ENCODE measurements at regions not wholly inside any gene's neighbourhood (a gene's known extent, or its start where the extent isn't known, plus 50 kb on each side); places are given as distances from the start of the nearest gene placed in this dataset.

GRCh38 chr6:1178590-1178989 is 133.3 kb upstream of the FOXQ1 start:
- DNase-seq = no peak
- H3K9me3 ChIP-seq = no peaks in the 10 kb centered on the region; the same call in 1 of the 2 replicates
- H3K27me3 ChIP-seq (replicated peaks; ENCODE audit: control insufficient read depth, insufficient read depth, low read length) = no peaks in the 10 kb centered on the region
- Mint-ChIP-seq H3K27me3 (ENCODE audit: insufficient read depth, unreplicated experiment) (no peaks in the 10 kb centered on the region), H3K9me3 (ENCODE audit: unreplicated experiment) (no peaks in the 10 kb centered on the region), H3K36me3 (ENCODE audit: insufficient read depth, unreplicated experiment) (no peaks in the 10 kb centered on the region), H3K4me1 (ENCODE audit: low read depth, unreplicated experiment) (no peaks in the 10 kb centered on the region), H3K4me3 (ENCODE audit: unreplicated experiment) (no peak overlapping the region), H3K27ac (ENCODE audit: unreplicated experiment) (no peak overlapping the region)
- no peaks in the 10 kb centered on the region for H3K36me3 ChIP-seq (ENCODE audit: control insufficient read depth, insufficient read depth, low read length)
- intact Hi-C loops (cut with micrococcal nuclease; ENCODE audit: unreplicated experiment) = no loop called here
- TF ChIP-seq CTCF (IDR thresholded peaks at IDR 0.05; ENCODE audit: insufficient read depth in 1 of 2, low read depth in 1 of 2, low read length in 1 of 2, severe bottlenecking in 1 of 2, unreplicated experiment in 1 of 2) = no peak
- ChIA-PET CTCF (no interaction called here), POLR2A (no interaction called here)
- no TSS peak for BruUV-seq (replicated peaks)
- H3K4me3 ChIP-seq (ENCODE audit: low read depth, low read length) = no peak overlapping the region
- H3K4me1 ChIP-seq = peaks cover 3% of the 10 kb centered on the region; the same call in 1 of the 2 replicates

DNA sequence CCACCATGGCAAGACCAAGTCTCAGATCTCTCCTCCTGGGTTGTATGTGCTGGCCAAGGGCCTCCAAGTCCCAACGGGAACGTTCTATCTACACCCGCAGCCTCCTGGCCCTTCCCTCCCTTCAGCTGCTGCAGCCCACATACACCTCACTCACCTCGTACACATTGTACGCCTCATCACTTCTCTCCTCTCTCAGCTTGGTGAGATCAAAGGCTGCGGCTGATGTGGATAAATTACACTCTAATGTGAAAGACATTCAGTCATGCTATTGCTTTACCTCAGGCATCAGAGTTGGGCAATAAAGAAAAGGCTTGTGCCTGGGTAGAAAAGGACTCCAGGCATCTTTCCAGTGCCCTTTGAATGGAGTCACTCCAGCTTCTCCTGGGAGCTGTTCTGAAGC is 135.3 kb upstream of the FOXQ1 start:
- H3K4me3 Mint-ChIP-seq (ENCODE audit: unreplicated experiment) = no peak overlapping the region
- H3K4me3 ChIP-seq (ENCODE audit: low read depth, low read length) = no peak overlapping the region
- no peak for DNase-seq
- H3K27ac Mint-ChIP-seq (ENCODE audit: unreplicated experiment) = no peak overlapping the region
- no peaks in the 10 kb centered on the region; the same call in 1 of the 2 replicates for H3K9me3 ChIP-seq
- intact Hi-C loops (cut with micrococcal nuclease; ENCODE audit: unreplicated experiment) = no loop called here
- H3K27me3 ChIP-seq (replicated peaks; ENCODE audit: control insufficient read depth, insufficient read depth, low read length) = no peaks in the 10 kb centered on the region
- ChIA-PET POLR2A (no interaction called here), CTCF (no interaction called here)
- no peak for TF ChIP-seq CTCF (IDR thresholded peaks at IDR 0.05; ENCODE audit: insufficient read depth in 1 of 2, low read depth in 1 of 2, low read length in 1 of 2, severe bottlenecking in 1 of 2, unreplicated experiment in 1 of 2)
- no peaks in the 10 kb centered on the region for H3K36me3 ChIP-seq (ENCODE audit: control insufficient read depth, insufficient read depth, low read length)
- H3K4me1 ChIP-seq = peaks cover 3% of the 10 kb centered on the region; the same call in 1 of the 2 replicates
- no peaks in the 10 kb centered on the region for H3K9me3 Mint-ChIP-seq (ENCODE audit: unreplicated experiment)
- H3K36me3 Mint-ChIP-seq (ENCODE audit: insufficient read depth, unreplicated experiment) = no peaks in the 10 kb centered on the region
- no peaks in the 10 kb centered on the region for H3K4me1 Mint-ChIP-seq (ENCODE audit: low read depth, unreplicated experiment)
- BruUV-seq (replicated peaks) = no TSS peak
- H3K27me3 Mint-ChIP-seq (ENCODE audit: insufficient read depth, unreplicated experiment) = no peaks in the 10 kb centered on the region

- no peaks in the 10 kb centered on the region for H3K27me3 Mint-ChIP-seq (ENCODE audit: insufficient read depth, unreplicated experiment)
- Histone ChIP-seq H3K4me3 (ENCODE audit: low read depth, low read length) (no peak overlapping the region), H3K27me3 (replicated peaks; ENCODE audit: control insufficient read depth, insufficient read depth, low read length) (no peaks in the 10 kb centered on the region), H3K9me3 (no peaks in the 10 kb centered on the region; the same call in 1 of the 2 replicates), H3K36me3 (ENCODE audit: control insufficient read depth, insufficient read depth, low read length) (no peaks in the 10 kb centered on the region), H3K4me1 (peaks cover 3% of the 10 kb centered on the region; the same call in 1 of the 2 replicates)
- CTCF ChIA-PET = no interaction called here
- no peaks in the 10 kb centered on the region for H3K36me3 Mint-ChIP-seq (ENCODE audit: insufficient read depth, unreplicated experiment)
- no peak for DNase-seq
- no peaks in the 10 kb centered on the region for H3K4me1 Mint-ChIP-seq (ENCODE audit: low read depth, unreplicated experiment)
- intact Hi-C loops (cut with micrococcal nuclease; ENCODE audit: unreplicated experiment) = no loop called here
- TF ChIP-seq CTCF (IDR thresholded peaks at IDR 0.05; ENCODE audit: insufficient read depth in 1 of 2, low read depth in 1 of 2, low read length in 1 of 2, severe bottlenecking in 1 of 2, unreplicated experiment in 1 of 2) = no peak
- no peak overlapping the region for H3K27ac Mint-ChIP-seq (ENCODE audit: unreplicated experiment)
- no peaks in the 10 kb centered on the region for H3K9me3 Mint-ChIP-seq (ENCODE audit: unreplicated experiment)
- POLR2A ChIA-PET = no interaction called here
- no peak overlapping the region for H3K4me3 Mint-ChIP-seq (ENCODE audit: unreplicated experiment)
- no TSS peak for BruUV-seq (replicated peaks)
These were observed 136.0 kb upstream of the FOXQ1 start for GRCh38 chr6:1175877-1176276.
